ENCODE measurements at regions not wholly inside any gene's neighbourhood (a gene's known extent, or its start where the extent isn't known, plus 50 kb on each side); places are given as distances from the start of the nearest gene placed in this dataset.

DNA sequence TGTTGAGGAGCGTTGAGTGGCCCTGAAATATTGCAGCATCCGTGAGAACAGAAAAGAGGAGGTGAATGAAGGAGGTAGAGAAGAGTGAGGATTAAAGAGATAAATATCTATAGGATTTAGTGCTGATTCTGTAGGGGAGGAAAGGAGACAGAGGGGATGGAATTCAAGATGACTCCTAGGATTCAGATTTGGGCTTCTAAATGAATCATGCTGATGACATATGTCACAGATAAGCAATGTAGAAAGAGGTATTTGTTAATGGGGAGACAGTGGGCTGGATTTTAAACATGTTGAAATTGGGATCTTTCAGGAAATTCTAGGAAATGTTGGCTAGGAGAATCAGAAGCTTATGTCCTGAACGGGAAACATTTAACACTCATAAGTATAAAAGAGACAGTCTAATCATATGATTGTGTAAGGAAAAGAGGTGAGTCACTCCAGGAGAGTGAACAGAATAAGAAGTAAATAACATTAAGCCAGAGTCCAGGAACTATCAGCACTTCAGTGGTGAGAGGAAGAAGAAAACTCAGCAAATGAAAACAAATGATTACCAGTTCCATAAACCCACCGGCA, 58.1 kb upstream of the DIO2 start:
- Histone ChIP-seq H2BK120ac (ENCODE audit: low read depth, low read length) (no peak overlapping the region), H3K4me3 (ENCODE audit: low read length in 2 of 2) (no peak overlapping the region), H4K8ac (ENCODE audit: low read depth, low read length) (no peak overlapping the region), H4K91ac (ENCODE audit: low read depth, low read length, poor library complexity) (no peak overlapping the region), H2BK15ac (ENCODE audit: low read length) (no peak overlapping the region), H2AK5ac (ENCODE audit: low read depth, low read length) (no peak overlapping the region), H3K4me2 (ENCODE audit: insufficient read depth, low read length, poor library complexity, severe bottlenecking) (no peak overlapping the region), H3K14ac (ENCODE audit: low read length) (no peak overlapping the region), H3K4me1 (ENCODE audit: control insufficient read depth in 2 of 2, insufficient read depth in 1 of 2, low read depth in 1 of 2, low read length in 2 of 2) (no peaks in the 10 kb centered on the region), H3K27me3 (ENCODE audit: control insufficient read depth in 3 of 3, insufficient read depth in 3 of 3, low read depth in 1 of 3, low read length in 3 of 3) (no peaks in the 10 kb centered on the region), H3K23ac (ENCODE audit: low read depth, low read length, poor library complexity) (no peak overlapping the region), H3K9ac (ENCODE audit: low read depth, low read length, poor library complexity) (no peak overlapping the region), H3K27ac (replicated peaks; ENCODE audit: low read length) (no peak overlapping the region), H2BK12ac (ENCODE audit: low read length) (no peak overlapping the region), H3K79me1 (ENCODE audit: low read depth, low read length) (no peaks in the 10 kb centered on the region), H2BK5ac (ENCODE audit: low read length) (no peak overlapping the region), H3K9me3 (replicated peaks in 1 of 2; ENCODE audit: control insufficient read depth in 2 of 2, insufficient read depth in 1 of 2, low read depth in 1 of 2, low read length in 2 of 2) (no peaks in the 10 kb centered on the region), H3K4ac (ENCODE audit: low read length) (no peak overlapping the region), H3K18ac (ENCODE audit: low read length) (no peak overlapping the region), H3K36me3 (replicated peaks in 1 of 2; ENCODE audit: control insufficient read depth in 2 of 2, insufficient read depth in 2 of 2, low read length in 2 of 2) (no peaks in the 10 kb centered on the region), H2AFZ (ENCODE audit: low read length) (no peak overlapping the region)
- no peak for DNase-seq (ENCODE audit: low spot score)
- WGBS, 2 donors (ENCODE audit: extremely low coverage in 2 of 2, insufficient read length in 2 of 2, insufficient replicate concordance in 1 of 2): no CpG with 5 or more reads among the region's 4 CpGs

DNA sequence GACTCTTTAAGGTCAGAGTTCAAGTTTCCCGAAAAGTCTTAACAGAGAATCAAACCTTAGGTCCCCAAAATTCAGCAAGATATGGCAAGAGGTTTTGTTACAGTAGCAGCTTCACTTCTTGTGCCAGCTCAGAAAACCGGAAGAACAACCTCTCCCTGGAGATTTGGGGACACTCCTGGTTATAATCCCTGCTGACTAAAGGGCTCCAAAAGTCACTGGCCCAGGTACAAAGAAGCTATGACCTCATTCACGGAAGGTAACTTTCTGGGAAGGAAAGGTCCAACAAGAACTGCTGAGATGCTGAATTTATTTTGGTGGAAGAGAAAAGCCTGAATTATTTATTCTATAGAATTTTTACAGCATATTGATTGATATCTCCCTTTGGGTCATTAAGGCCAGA, 55.6 kb upstream of the DIO2 start:
- Histone ChIP-seq H4K8ac (ENCODE audit: low read depth, low read length) (no peak overlapping the region), H3K4ac (ENCODE audit: low read length) (no peak overlapping the region), H3K14ac (ENCODE audit: low read length) (no peak overlapping the region), H2AFZ (ENCODE audit: low read length) (no peak overlapping the region), H3K18ac (ENCODE audit: low read length) (no peak overlapping the region), H3K23ac (ENCODE audit: low read depth, low read length, poor library complexity) (no peak overlapping the region), H3K9ac (ENCODE audit: low read depth, low read length, poor library complexity) (no peak overlapping the region), H3K9me3 (replicated peaks in 1 of 2; ENCODE audit: control insufficient read depth in 2 of 2, insufficient read depth in 1 of 2, low read depth in 1 of 2, low read length in 2 of 2) (no peaks in the 10 kb centered on the region), H3K27me3 (ENCODE audit: control insufficient read depth in 3 of 3, insufficient read depth in 3 of 3, low read depth in 1 of 3, low read length in 3 of 3) (no peaks in the 10 kb centered on the region), H3K27ac (replicated peaks; ENCODE audit: low read length) (no peak overlapping the region), H3K4me1 (ENCODE audit: control insufficient read depth in 2 of 2, insufficient read depth in 1 of 2, low read depth in 1 of 2, low read length in 2 of 2) (no peaks in the 10 kb centered on the region), H3K4me2 (ENCODE audit: insufficient read depth, low read length, poor library complexity, severe bottlenecking) (no peak overlapping the region), H2BK12ac (ENCODE audit: low read length) (no peak overlapping the region), H4K91ac (ENCODE audit: low read depth, low read length, poor library complexity) (no peak overlapping the region), H3K36me3 (replicated peaks in 1 of 2; ENCODE audit: control insufficient read depth in 2 of 2, insufficient read depth in 2 of 2, low read length in 2 of 2) (no peaks in the 10 kb centered on the region), H3K4me3 (ENCODE audit: low read length in 2 of 2) (no peak overlapping the region), H2BK15ac (ENCODE audit: low read length) (no peak overlapping the region), H2BK5ac (ENCODE audit: low read length) (no peak overlapping the region), H3K79me1 (ENCODE audit: low read depth, low read length) (no peaks in the 10 kb centered on the region), H2BK120ac (ENCODE audit: low read depth, low read length) (no peak overlapping the region), H2AK5ac (ENCODE audit: low read depth, low read length) (no peak overlapping the region)
- no peak for DNase-seq (ENCODE audit: low spot score)
- WGBS, 2 donors (ENCODE audit: extremely low coverage in 2 of 2, insufficient read length in 2 of 2, insufficient replicate concordance in 1 of 2): no CpG with 5 or more reads among the region's 3 CpGs

DNA sequence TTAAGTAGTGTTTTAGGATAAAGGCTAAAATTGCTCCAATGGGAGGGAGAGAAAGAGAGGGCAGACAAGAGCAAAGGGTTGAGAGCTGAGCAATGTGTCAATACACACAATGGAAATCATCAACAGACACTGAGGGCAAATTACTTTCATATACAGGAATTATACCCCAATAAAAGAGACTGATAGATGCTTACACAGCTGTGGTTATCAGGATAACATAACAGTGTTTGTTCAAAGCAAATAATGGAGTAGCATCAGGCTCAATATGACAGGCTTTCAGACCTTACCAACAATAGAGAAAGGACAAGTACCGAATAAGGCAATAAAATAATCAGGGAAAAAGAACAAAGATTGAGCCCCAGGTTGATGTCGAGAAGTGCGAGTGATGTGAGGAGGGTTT, 53.4 kb upstream of the DIO2 start:
- no peak overlapping the region for H2BK12ac ChIP-seq (ENCODE audit: low read length)
- H3K9me3 ChIP-seq (replicated peaks in 1 of 2; ENCODE audit: control insufficient read depth in 2 of 2, insufficient read depth in 1 of 2, low read depth in 1 of 2, low read length in 2 of 2): no peaks in the 10 kb centered on the region
- H3K4me3 ChIP-seq (ENCODE audit: low read length in 2 of 2): no peak overlapping the region
- H3K9ac ChIP-seq (ENCODE audit: low read depth, low read length, poor library complexity): no peak overlapping the region
- H3K18ac ChIP-seq (ENCODE audit: low read length): no peak overlapping the region
- no peaks in the 10 kb centered on the region for H3K79me1 ChIP-seq (ENCODE audit: low read depth, low read length)
- H3K27me3 ChIP-seq (ENCODE audit: control insufficient read depth in 3 of 3, insufficient read depth in 3 of 3, low read depth in 1 of 3, low read length in 3 of 3): no peaks in the 10 kb centered on the region
- H2BK120ac ChIP-seq (ENCODE audit: low read depth, low read length): no peak overlapping the region
- DNase-seq (ENCODE audit: low spot score): no peak
- WGBS, 2 donors (ENCODE audit: extremely low coverage in 2 of 2, insufficient read length in 2 of 2, insufficient replicate concordance in 1 of 2): no CpG with 5 or more reads among the region's 3 CpGs
- H4K91ac ChIP-seq (ENCODE audit: low read depth, low read length, poor library complexity): no peak overlapping the region
- H3K4me2 ChIP-seq (ENCODE audit: insufficient read depth, low read length, poor library complexity, severe bottlenecking): no peak overlapping the region
- no peaks in the 10 kb centered on the region for H3K36me3 ChIP-seq (replicated peaks in 1 of 2; ENCODE audit: control insufficient read depth in 2 of 2, insufficient read depth in 2 of 2, low read length in 2 of 2)
- no peak overlapping the region for H3K23ac ChIP-seq (ENCODE audit: low read depth, low read length, poor library complexity)
- H3K14ac ChIP-seq (ENCODE audit: low read length): no peak overlapping the region
- H4K8ac ChIP-seq (ENCODE audit: low read depth, low read length): no peak overlapping the region
- H2AK5ac ChIP-seq (ENCODE audit: low read depth, low read length): no peak overlapping the region
- H2BK15ac ChIP-seq (ENCODE audit: low read length): no peak overlapping the region
- no peak overlapping the region for H3K27ac ChIP-seq (replicated peaks; ENCODE audit: low read length)
- no peak overlapping the region for H2BK5ac ChIP-seq (ENCODE audit: low read length)
- no peak overlapping the region for H2AFZ ChIP-seq (ENCODE audit: low read length)
- no peaks in the 10 kb centered on the region for H3K4me1 ChIP-seq (ENCODE audit: control insufficient read depth in 2 of 2, insufficient read depth in 1 of 2, low read depth in 1 of 2, low read length in 2 of 2)
- H3K4ac ChIP-seq (ENCODE audit: low read length): no peak overlapping the region

All from neuronal stem cell (in vitro differentiated cells).